A549 (cell line): ENCODE measurements at regions not wholly inside any gene's neighbourhood (a gene's known extent, or its start where the extent isn't known, plus 50 kb on each side); places are given as distances from the start of the nearest gene placed in this dataset.

ENCODE experiments used
- ATAC-seq, 2 experiments: fragments of 200-7000 bp in 1 of 2; fragments of >200 bp in 1 of 2; cut with Nextera tagmentation in 1 of 2; cut with Tn5 transposase in 1 of 2; 3 replicates each; pipeline versions ENCODE4 v1.8.0 to v1.9.1; 2018 to 2020; ENCODE audit warnings: mild to moderate bottlenecking in 1 of 2, moderate library complexity in 1 of 2
- CTCF ChIA-PET: fragments of 300-600 bp; sonication (Branson Sonifier 250); formaldehyde crosslinking; extraction: SDS; loops from one replicate; lab custom pipeline; 2021; ENCODE audit warnings: antibody characterized with exemption, inconsistent platforms; lab: Yijun Ruan, JAX
- POLR2A ChIA-PET: fragments of 350-600 bp; formaldehyde crosslinking; extraction: SDS; loops from one replicate; lab custom pipeline; 2021; ENCODE audit warnings: antibody characterized with exemption, inconsistent platforms; lab: Yijun Ruan, JAX
- DNase-seq, 2 experiments: peaks; one replicate each; pipeline versions ENCODE4 v3.0.0 to v3.0.0-alpha.2; 2011 to 2016; ENCODE audit warnings: low read depth in 1 of 2, low spot score in 1 of 2
- FAIRE-seq: peaks from 2 replicates; lab custom pipeline; 2011; peaks lifted over from hg19 to GRCh38; lab: Jason Lieb, UNC
- H3K27ac ChIP-seq, 2 experiments: fragments of >200 bp; sonication (Bioruptor Twin); formaldehyde crosslinking; 3 replicates each; pipeline ENCODE4 v1.5.1; 2016 to 2017
- H3K4me1 ChIP-seq: fragments of >200 bp; sonication (Bioruptor Twin); formaldehyde crosslinking; 3 replicates; pipeline ENCODE4 v1.6.1; 2016
- H3K4me2 ChIP-seq: fragments of >200 bp; sonication (Bioruptor Twin); formaldehyde crosslinking; 3 replicates; pipeline ENCODE4 v1.6.1; 2016
- H3K4me3 ChIP-seq: fragments of >200 bp; sonication (Bioruptor Twin); formaldehyde crosslinking; 3 replicates; pipeline ENCODE4 v1.5.1; 2016
- H3K9me3 ChIP-seq: fragments of >200 bp; sonication (Bioruptor Twin); formaldehyde crosslinking; 3 replicates; pipeline ENCODE4 v1.6.1; 2016
- BHLHE40 ChIP-seq: IDR thresholded peaks from 2 replicates; pipeline ENCODE4 v1.6.1; 2012; ENCODE audit warnings: low read depth, low read length, inconsistent platforms
- CBX2 ChIP-seq: fragments of 200-600 bp; sonication (generic); IDR thresholded peaks from 2 replicates; pipeline ENCODE4 v1.6.1; 2016; ENCODE audit warnings: low read depth, mild to moderate bottlenecking, borderline replicate concordance
- CEBPB ChIP-seq, 2 experiments: fragments of >200 bp in 1 of 2; sonication (Bioruptor Twin) in 1 of 2; formaldehyde crosslinking in 1 of 2; IDR thresholded peaks; 2 replicates each; pipeline ENCODE4 v1.6.1; 2012 to 2016
- CHD4 ChIP-seq: fragments of 200-600 bp; sonication (generic); IDR thresholded peaks from 2 replicates; pipeline ENCODE4 v1.6.1; 2016; ENCODE audit warnings: antibody characterized with exemption, mild to moderate bottlenecking, borderline replicate concordance
- EP300 ChIP-seq, 2 experiments: fragments of >200 bp; sonication (Bioruptor Twin); formaldehyde crosslinking; IDR thresholded peaks; 2 replicates in 1 of 2; 3 replicates in 1 of 2; pipeline ENCODE4 v1.6.1; 2016 to 2017
- ESRRA ChIP-seq: fragments of 150-350 bp; IDR thresholded peaks from 2 replicates; pipeline ENCODE4 v1.6.1; 2014; ENCODE audit warnings: mild to moderate bottlenecking, low read length, borderline replicate concordance
- FOSL2 ChIP-seq, 2 experiments: fragments of 450-650 bp in 1 of 2; fragments of >200 bp in 1 of 2; sonication (Bioruptor Twin) in 1 of 2; formaldehyde crosslinking; IDR thresholded peaks; 2 replicates each; pipeline versions ENCODE4 v1.5.0 to v1.6.1; 2016 to 2020; ENCODE audit warnings: mild to moderate bottlenecking in 1 of 2, moderate library complexity in 1 of 2
- GATA3 ChIP-seq: IDR thresholded peaks from 2 replicates; pipeline ENCODE4 v1.6.1; 2012; ENCODE audit warnings: borderline replicate concordance
- HEYL ChIP-seq: fragments of 250-450 bp; sonication (Bioruptor Pico); IDR thresholded peaks from 2 replicates; pipeline ENCODE4 v1.8.0; 2021; ENCODE audit warnings: mild to moderate bottlenecking, moderate library complexity
- HOXB5 ChIP-seq: fragments of 250-450 bp; sonication (Bioruptor Pico); IDR thresholded peaks from 2 replicates; pipeline ENCODE4 v1.5.0; 2020; ENCODE audit warnings: mild to moderate bottlenecking, moderate library complexity
- JUN ChIP-seq, 2 experiments: fragments of >200 bp; sonication (Bioruptor Twin); formaldehyde crosslinking; IDR thresholded peaks; 2 replicates in 1 of 2; 3 replicates in 1 of 2; pipeline ENCODE4 v1.6.1; 2016 to 2017
- KDM1A ChIP-seq: fragments of 200-600 bp; sonication (generic); IDR thresholded peaks from 2 replicates; pipeline ENCODE4 v1.6.1; 2016; ENCODE audit warnings: low read depth, mild to moderate bottlenecking
- MAZ ChIP-seq: fragments of 150-350 bp; IDR thresholded peaks from 2 replicates; pipeline ENCODE4 v1.6.1; 2014; ENCODE audit warnings: antibody characterized with exemption, low read depth, low read length, borderline replicate concordance
- PHF8 ChIP-seq: fragments of 200-600 bp; sonication (generic); IDR thresholded peaks from 2 replicates; pipeline ENCODE4 v1.6.1; 2016; ENCODE audit warnings: low read depth, mild to moderate bottlenecking, antibody characterized with exemption, moderate library complexity, borderline replicate concordance
- RARB ChIP-seq: fragments of 250-450 bp; sonication (Bioruptor Pico); IDR thresholded peaks from 2 replicates; pipeline ENCODE4 v1.8.0; 2021; ENCODE audit warnings: mild to moderate bottlenecking, moderate library complexity
- RCOR1 ChIP-seq: fragments of 150-350 bp; IDR thresholded peaks from 2 replicates; pipeline ENCODE4 v1.6.1; 2014; ENCODE audit warnings: antibody characterized with exemption, low read length, low read depth
- RNF2 ChIP-seq: fragments of 200-600 bp; sonication (generic); IDR thresholded peaks from 2 replicates; pipeline ENCODE4 v1.6.1; 2016; ENCODE audit warnings: low read depth, mild to moderate bottlenecking, antibody characterized with exemption, moderate library complexity, borderline replicate concordance
- ZFP36 ChIP-seq: fragments of 450-650 bp; IDR thresholded peaks from 2 replicates; pipeline ENCODE4 v1.6.1; 2014; ENCODE audit warnings: borderline replicate concordance; ENCODE audit not compliant: partially characterized antibody
- ZNF302 ChIP-seq: fragments of 250-450 bp; sonication (Bioruptor Pico); IDR thresholded peaks from 2 replicates; pipeline ENCODE4 v1.9.0; 2021; ENCODE audit warnings: inconsistent platforms, mild to moderate bottlenecking, moderate library complexity
- WGBS: methylation state at CpG from one replicate; pipeline ENCODE4 v1.1.6; 2017; ENCODE audit errors: missing lambda C conversion rate; 5-methylcytosine and 5-hydroxymethylcytosine counted together
- TF ChIP-seq, protein P1 (sequence below): fragments of 150-350 bp; IDR thresholded peaks from 2 replicates; pipeline ENCODE4 v1.6.1; 2014; ENCODE audit warnings: low read depth, mild to moderate bottlenecking, low read length
- TF ChIP-seq, protein P2 (sequence below): fragments of 450-650 bp; IDR thresholded peaks from 2 replicates; pipeline ENCODE4 v1.6.1; 2014; ENCODE audit warnings: antibody characterized with exemption
- TF ChIP-seq, protein P3 (sequence below): fragments of 250-450 bp; sonication (Bioruptor Pico); IDR thresholded peaks from 2 replicates; pipeline ENCODE4 v1.5.0; 2021; ENCODE audit warnings: mild to moderate bottlenecking, moderate library complexity, borderline replicate concordance

DNA sequence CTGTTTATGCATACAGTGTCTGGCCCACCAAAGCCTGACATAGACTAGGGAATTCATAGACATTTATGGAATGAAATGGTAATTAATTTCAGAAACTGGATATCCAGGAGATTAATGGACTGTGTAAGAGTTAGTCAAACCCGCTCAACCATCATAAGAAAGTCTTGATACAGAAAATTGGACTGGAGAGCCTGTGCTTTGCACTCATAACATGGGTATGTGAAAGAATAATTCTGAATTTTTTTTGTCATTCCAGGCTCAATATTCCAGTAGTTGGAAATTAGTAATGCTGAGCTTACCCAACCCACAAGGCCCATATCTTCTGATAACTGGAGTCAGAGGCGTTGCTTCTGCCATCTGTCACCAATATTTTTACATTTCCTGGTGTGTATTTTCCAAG is 799.7 kb upstream of the IGFBP3 start:
- FAIRE-seq (no peak), ATAC-seq (no peak), DNase-seq (no peak)
- no peak overlapping the region for H3K4me2 ChIP-seq
- H3K4me3 ChIP-seq, result no peak overlapping the region
- WGBS, result 47% methylated on average over 2 of the region's 2 CpGs
- POLR2A ChIA-PET, result no interaction called here
- TF ChIP-seq FOSL2 (IDR thresholded peaks at IDR 0.05) (no peak), FOSL2 (CRISPR knock-in tag; IDR thresholded peaks at IDR 0.05) (no peak), CBX2 (no peak), HOXB5 (no peak), EP300 (IDR thresholded peaks at IDR 0.05) (no peak), RNF2 (no peak), ZFP36 (no peak)
- TF ChIP-seq, protein P1, sequence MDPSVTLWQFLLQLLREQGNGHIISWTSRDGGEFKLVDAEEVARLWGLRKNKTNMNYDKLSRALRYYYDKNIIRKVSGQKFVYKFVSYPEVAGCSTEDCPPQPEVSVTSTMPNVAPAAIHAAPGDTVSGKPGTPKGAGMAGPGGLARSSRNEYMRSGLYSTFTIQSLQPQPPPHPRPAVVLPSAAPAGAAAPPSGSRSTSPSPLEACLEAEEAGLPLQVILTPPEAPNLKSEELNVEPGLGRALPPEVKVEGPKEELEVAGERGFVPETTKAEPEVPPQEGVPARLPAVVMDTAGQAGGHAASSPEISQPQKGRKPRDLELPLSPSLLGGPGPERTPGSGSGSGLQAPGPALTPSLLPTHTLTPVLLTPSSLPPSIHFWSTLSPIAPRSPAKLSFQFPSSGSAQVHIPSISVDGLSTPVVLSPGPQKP, result no peak
- H3K9me3 ChIP-seq, result no peaks in the 10 kb centered on the region
- H3K4me1 ChIP-seq, result 0 out of 3 replicates have a peak, but pooled peaks cover 2% of the 10 kb centered on the region
- no peak overlapping the region for H3K27ac ChIP-seq
- CTCF ChIA-PET, result interaction anchor here (1.1 kb wide), 1 partner anchor 9 kb away, joined by 4 read pairs; no protein-coding TSS in a partner anchor

DNA sequence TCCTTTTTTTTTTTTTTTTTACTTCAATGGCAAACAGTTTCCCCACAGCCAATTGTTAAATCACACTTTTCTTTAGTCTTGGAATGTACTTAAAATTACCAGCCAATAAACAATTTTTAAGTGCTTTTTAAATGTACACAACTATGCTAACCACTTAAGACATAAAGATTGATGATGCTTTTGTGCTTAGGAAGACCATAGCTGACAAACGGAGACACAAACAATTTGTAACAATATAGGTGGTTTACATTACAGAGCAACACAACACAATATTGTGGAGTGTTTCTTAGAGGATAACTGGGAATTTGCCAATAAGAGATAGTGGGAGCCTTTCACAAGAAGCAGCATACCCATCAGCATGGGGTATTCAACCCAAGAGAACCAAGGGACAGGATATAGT is 798.5 kb upstream of the IGFBP3 start:
- ATAC-seq (no peak), FAIRE-seq (no peak)
- H3K9me3 ChIP-seq, result no peaks in the 10 kb centered on the region
- no peak overlapping the region for H3K4me2 ChIP-seq
- CTCF ChIA-PET, result no interaction called here
- H3K4me3 ChIP-seq, result no peak overlapping the region
- no peak overlapping the region for H3K27ac ChIP-seq
- peaks cover 9% of the 10 kb centered on the region for H3K4me1 ChIP-seq
- POLR2A ChIA-PET, result no interaction called here
- TF ChIP-seq BHLHE40, result no peak
- no peak for TF ChIP-seq CBX2
- no peak for TF ChIP-seq KDM1A
- no peak for TF ChIP-seq MAZ
- TF ChIP-seq, protein P2, sequence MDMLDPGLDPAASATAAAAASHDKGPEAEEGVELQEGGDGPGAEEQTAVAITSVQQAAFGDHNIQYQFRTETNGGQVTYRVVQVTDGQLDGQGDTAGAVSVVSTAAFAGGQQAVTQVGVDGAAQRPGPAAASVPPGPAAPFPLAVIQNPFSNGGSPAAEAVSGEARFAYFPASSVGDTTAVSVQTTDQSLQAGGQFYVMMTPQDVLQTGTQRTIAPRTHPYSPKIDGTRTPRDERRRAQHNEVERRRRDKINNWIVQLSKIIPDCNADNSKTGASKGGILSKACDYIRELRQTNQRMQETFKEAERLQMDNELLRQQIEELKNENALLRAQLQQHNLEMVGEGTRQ, result no peak
- TF ChIP-seq, protein P1, result no peak
- TF ChIP-seq CHD4, result no peak
- TF ChIP-seq, protein P3, sequence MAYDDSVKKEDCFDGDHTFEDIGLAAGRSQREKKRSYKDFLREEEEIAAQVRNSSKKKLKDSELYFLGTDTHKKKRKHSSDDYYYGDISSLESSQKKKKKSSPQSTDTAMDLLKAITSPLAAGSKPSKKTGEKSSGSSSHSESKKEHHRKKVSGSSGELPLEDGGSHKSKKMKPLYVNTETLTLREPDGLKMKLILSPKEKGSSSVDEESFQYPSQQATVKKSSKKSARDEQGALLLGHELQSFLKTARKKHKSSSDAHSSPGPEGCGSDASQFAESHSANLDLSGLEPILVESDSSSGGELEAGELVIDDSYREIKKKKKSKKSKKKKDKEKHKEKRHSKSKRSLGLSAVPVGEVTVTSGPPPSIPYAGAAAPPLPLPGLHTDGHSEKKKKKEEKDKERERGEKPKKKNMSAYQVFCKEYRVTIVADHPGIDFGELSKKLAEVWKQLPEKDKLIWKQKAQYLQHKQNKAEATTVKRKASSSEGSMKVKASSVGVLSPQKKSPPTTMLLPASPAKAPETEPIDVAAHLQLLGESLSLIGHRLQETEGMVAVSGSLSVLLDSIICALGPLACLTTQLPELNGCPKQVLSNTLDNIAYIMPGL (CRISPR knock-in tag), result no peak
- TF ChIP-seq ESRRA, result no peak
- no peak for TF ChIP-seq ZNF302 (CRISPR knock-in tag)
- TF ChIP-seq CEBPB (IDR thresholded peaks at IDR 0.05), result no peak
- TF ChIP-seq PHF8, result no peak
- TF ChIP-seq JUN (IDR thresholded peaks at IDR 0.05), result no peak
- TF ChIP-seq GATA3, result no peak
- no peak for TF ChIP-seq RCOR1
- no peak for TF ChIP-seq RARB (CRISPR knock-in tag)
- no peak for TF ChIP-seq HEYL
- TF ChIP-seq, all 56 proteins: peak for 0
- 82% methylated on average over 1 of the region's 1 CpG for WGBS
- no peak for DNase-seq
